B cell (primary cell): ENCODE measurements at regions not wholly inside any gene's neighbourhood (a gene's known extent, or its start where the extent isn't known, plus 50 kb on each side); places are given as distances from the start of the nearest gene placed in this dataset.

ENCODE experiments used
- ATAC-seq: fragments of 200-7000 bp; cut with Tn5 transposase; one replicate; pipeline ENCODE4 v1.10.0; 2021; ENCODE audit warnings: low read depth, mild to moderate bottlenecking, moderate number of reproducible peaks, moderate library complexity
- CTCF ChIA-PET: fragments of 350-600 bp; sonication (Branson Sonifier 250); formaldehyde crosslinking; loops from one replicate; lab custom pipeline; 2021; ENCODE audit warnings: antibody characterized with exemption, inconsistent platforms; lab: Charles Lee
- POLR2A ChIA-PET: fragments of 350-600 bp; sonication (Branson Sonifier 250); formaldehyde crosslinking; loops from one replicate; lab custom pipeline; 2021; ENCODE audit warnings: antibody characterized with exemption; lab: Charles Lee
- DNase-seq: peaks from one replicate; pipeline ENCODE4 v3.0.0; 2013
- H2AFZ ChIP-seq: 2 replicates; pipeline ENCODE4 v1.6.1; 2012; ENCODE audit warnings: mild to moderate bottlenecking, low read depth, low read length; ENCODE audit not compliant: insufficient read depth, poor library complexity, severe bottlenecking
- H3K27ac ChIP-seq, 2 donors: 1 replicate in 1 of 2; 2 replicates in 1 of 2; pipeline ENCODE4 v1.5.1; 2012 to 2013; ENCODE audit warnings: low read length in 2 of 2, mild to moderate bottlenecking in 2 of 2, moderate library complexity in 1 of 2
- H3K27me3 ChIP-seq, 4 experiments: fragments of 200-600 bp in 1 of 4; sonication (generic) in 1 of 4; replicated peaks in 1 of 4; 1 replicate in 2 of 4; 2 replicates in 2 of 4; pipeline versions ENCODE4 v1.6.1 to v1.7.0; 2013 to 2016; ENCODE audit warnings: low read length in 3 of 4, mild to moderate bottlenecking in 2 of 4, mixed read lengths in 1 of 4, moderate library complexity in 1 of 4; ENCODE audit not compliant: insufficient read depth in 4 of 4, control insufficient read depth in 3 of 4; ENCODE audit errors: control extremely low read depth in 1 of 4
- H3K36me3 ChIP-seq, 2 experiments: replicated peaks in 1 of 2; 1 replicate in 1 of 2; 2 replicates in 1 of 2; pipeline versions ENCODE4 v1.6.1 to v1.7.1; 2013; ENCODE audit warnings: low read length in 1 of 2; ENCODE audit not compliant: insufficient read depth in 2 of 2, control insufficient read depth in 1 of 2; ENCODE audit errors: control extremely low read depth in 1 of 2, extremely low read depth in 1 of 2
- H3K4me1 ChIP-seq, 2 donors: fragments of 200-600 bp in 1 of 2; sonication (generic) in 1 of 2; 1 replicate in 1 of 2; 2 replicates in 1 of 2; pipeline versions ENCODE4 v1.5.1 to v1.6.1; 2013 to 2017; ENCODE audit warnings: low read length in 2 of 2; ENCODE audit not compliant: control insufficient read depth in 2 of 2, insufficient read depth in 2 of 2
- H3K4me2 ChIP-seq: replicated peaks from 2 replicates; pipeline ENCODE3; 2012; ENCODE audit warnings: mild to moderate bottlenecking, low read depth, low read length; ENCODE audit not compliant: poor library complexity, severe bottlenecking
- H3K4me3 ChIP-seq, 5 experiments: fragments of 200-600 bp in 1 of 5; sonication (generic) in 1 of 5; 1 replicate in 3 of 5; 2 replicates in 2 of 5; pipeline versions ENCODE4 v1.5.1 to v1.7.0; 2011 to 2016; ENCODE audit warnings: low read length in 4 of 5, mild to moderate bottlenecking in 4 of 5, low read depth in 2 of 5, control low read depth in 1 of 5, moderate library complexity in 1 of 5; ENCODE audit not compliant: insufficient read depth in 1 of 5; ENCODE audit errors: control extremely low read depth in 1 of 5, extremely low read depth in 1 of 5
- H3K79me2 ChIP-seq: fragments of 200-600 bp; sonication (generic); one replicate; pipeline ENCODE4 v1.6.0; 2016; ENCODE audit warnings: low read length; ENCODE audit not compliant: control insufficient read depth, insufficient read depth
- H3K9ac ChIP-seq: fragments of 200-600 bp; sonication (generic); 2 replicates; pipeline ENCODE4 v1.6.1; 2017; ENCODE audit warnings: mild to moderate bottlenecking, low read length, moderate library complexity
- H3K9me3 ChIP-seq, 3 donors: one replicate each; pipeline versions ENCODE4 v1.6.1 to v1.7.1; 2013; ENCODE audit warnings: low read length in 2 of 3; ENCODE audit not compliant: control insufficient read depth in 2 of 3, insufficient read depth in 1 of 3; ENCODE audit errors: control extremely low read depth in 1 of 3
- H4K20me1 ChIP-seq: 2 replicates; pipeline ENCODE4 v1.6.0; 2012; ENCODE audit warnings: mild to moderate bottlenecking, low read length; ENCODE audit not compliant: insufficient read depth, control insufficient read depth, poor library complexity, severe bottlenecking
- H3K27ac Mint-ChIP-seq: one replicate; pipeline ENCODE4 v1.8.0; 2021; ENCODE audit warnings: mixed read lengths
- H3K27me3 Mint-ChIP-seq: one replicate; pipeline ENCODE4 v1.8.0; 2021; ENCODE audit warnings: mixed read lengths
- H3K4me1 Mint-ChIP-seq: one replicate; pipeline ENCODE4 v1.8.0; 2021; ENCODE audit warnings: mixed read lengths
- H3K4me3 Mint-ChIP-seq: one replicate; pipeline ENCODE4 v1.8.0; 2021; ENCODE audit warnings: mixed read lengths
- H3K9me3 Mint-ChIP-seq: one replicate; pipeline ENCODE4 v1.8.0; 2022; ENCODE audit warnings: mixed read lengths; ENCODE audit not compliant: insufficient read depth
- EZH2 ChIP-seq: IDR thresholded peaks from 2 replicates; pipeline ENCODE4 v1.6.1; 2012; ENCODE audit warnings: borderline replicate concordance, low read depth, mild to moderate bottlenecking, moderate library complexity, low read length; ENCODE audit not compliant: insufficient read depth, poor library complexity, severe bottlenecking
- WGBS: methylation state at CpG from one replicate; pipeline ENCODE4 v1.1.5; 2013; ENCODE audit warnings: missing lambda C conversion rate; ENCODE audit not compliant: insufficient coverage; 5-methylcytosine and 5-hydroxymethylcytosine counted together
- intact Hi-C: fragments of 100-400 bp; cut with micrococcal nuclease; formaldehyde crosslinking; loops from one replicate; pipeline ENCODE4 v1.10.0; 2022
- TF ChIP-seq, protein P1 (sequence below): fragments of 200-600 bp; IDR thresholded peaks from one replicate; pipeline ENCODE4 v1.8.0; 2022; ENCODE audit warnings: antibody characterized with exemption, mild to moderate bottlenecking

DNA sequence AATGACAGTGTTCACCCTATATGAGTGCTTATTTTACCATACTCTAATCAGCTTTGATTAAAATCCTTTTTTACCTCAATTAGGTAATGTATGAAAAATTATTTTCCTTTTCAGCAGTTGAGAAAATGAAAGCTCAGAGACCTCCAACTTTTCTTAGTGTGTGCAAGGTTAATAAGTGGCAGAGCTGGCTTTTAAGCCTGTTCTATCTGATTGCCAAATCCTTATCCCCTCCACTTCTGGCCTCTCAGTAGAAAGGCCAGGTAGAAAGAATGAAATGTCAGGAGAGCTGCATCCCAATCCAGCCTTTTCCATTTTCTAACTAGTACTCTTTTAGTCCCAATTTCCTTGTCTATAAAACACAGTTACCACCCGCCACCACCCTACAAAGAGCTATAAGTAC is 67.6 kb upstream of the LCLAT1 start:
- no peak overlapping the region for H3K27ac Mint-ChIP-seq
- Histone ChIP-seq H3K27me3 (no peaks in the 10 kb centered on the region), H3K36me3 (no peaks in the 10 kb centered on the region), H3K4me1 (no peaks in the 10 kb centered on the region), H3K4me2 (no peak overlapping the region), H4K20me1 (no peaks in the 10 kb centered on the region), H3K9ac (no peak overlapping the region), H3K4me3 (no peak overlapping the region), H3K9me3 (no peaks in the 10 kb centered on the region), H3K27ac (no peak overlapping the region), H3K79me2 (no peaks in the 10 kb centered on the region), H2AFZ (no peak overlapping the region)
- POLR2A ChIA-PET: no interaction called here
- intact Hi-C loops: no loop called here
- no peaks in the 10 kb centered on the region for H3K9me3 Mint-ChIP-seq
- no peaks in the 10 kb centered on the region for H3K4me1 Mint-ChIP-seq
- CTCF ChIA-PET: interaction anchor here (0.7 kb wide), 1 partner anchor 640 kb away, joined by 3 read pairs; no protein-coding TSS in a partner anchor
- no peak for DNase-seq
- WGBS: no CpG with 5 or more reads among the region's 1 CpG
- ATAC-seq: no peak
- no peak overlapping the region for H3K4me3 Mint-ChIP-seq
- TF ChIP-seq, protein P1, sequence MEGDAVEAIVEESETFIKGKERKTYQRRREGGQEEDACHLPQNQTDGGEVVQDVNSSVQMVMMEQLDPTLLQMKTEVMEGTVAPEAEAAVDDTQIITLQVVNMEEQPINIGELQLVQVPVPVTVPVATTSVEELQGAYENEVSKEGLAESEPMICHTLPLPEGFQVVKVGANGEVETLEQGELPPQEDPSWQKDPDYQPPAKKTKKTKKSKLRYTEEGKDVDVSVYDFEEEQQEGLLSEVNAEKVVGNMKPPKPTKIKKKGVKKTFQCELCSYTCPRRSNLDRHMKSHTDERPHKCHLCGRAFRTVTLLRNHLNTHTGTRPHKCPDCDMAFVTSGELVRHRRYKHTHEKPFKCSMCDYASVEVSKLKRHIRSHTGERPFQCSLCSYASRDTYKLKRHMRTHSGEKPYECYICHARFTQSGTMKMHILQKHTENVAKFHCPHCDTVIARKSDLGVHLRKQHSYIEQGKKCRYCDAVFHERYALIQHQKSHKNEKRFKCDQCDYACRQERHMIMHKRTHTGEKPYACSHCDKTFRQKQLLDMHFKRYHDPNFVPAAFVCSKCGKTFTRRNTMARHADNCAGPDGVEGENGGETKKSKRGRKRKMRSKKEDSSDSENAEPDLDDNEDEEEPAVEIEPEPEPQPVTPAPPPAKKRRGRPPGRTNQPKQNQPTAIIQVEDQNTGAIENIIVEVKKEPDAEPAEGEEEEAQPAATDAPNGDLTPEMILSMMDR: no peak
- peaks cover 13% of the 10 kb centered on the region for H3K27me3 Mint-ChIP-seq

DNA sequence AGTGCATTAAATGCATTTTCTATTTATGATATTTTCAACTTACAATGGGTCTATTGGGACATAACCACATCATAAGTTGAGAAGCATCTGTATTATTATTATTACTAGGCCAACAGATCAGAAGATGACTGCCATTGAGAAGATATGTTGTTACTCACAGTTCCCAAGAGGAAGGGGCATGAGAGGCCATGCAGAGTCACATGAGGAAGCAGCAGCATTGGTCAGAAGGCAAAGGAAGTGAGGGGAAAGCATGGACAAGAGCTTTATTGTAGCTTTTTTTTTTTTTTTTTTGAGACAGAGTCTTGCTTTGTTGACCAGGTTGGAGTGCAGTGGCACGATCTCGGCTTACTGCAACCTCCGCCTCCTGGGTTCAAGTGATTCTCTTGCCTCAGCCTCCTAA is 66.2 kb upstream of the LCLAT1 start:
- no peak for TF ChIP-seq EZH2
- TF ChIP-seq, protein P1: no peak
- Histone ChIP-seq H3K4me3 (no peak overlapping the region), H2AFZ (no peak overlapping the region), H3K27ac (no peak overlapping the region), H4K20me1 (no peaks in the 10 kb centered on the region), H3K79me2 (no peaks in the 10 kb centered on the region), H3K9me3 (no peaks in the 10 kb centered on the region), H3K27me3 (no peaks in the 10 kb centered on the region), H3K4me2 (no peak overlapping the region), H3K4me1 (no peaks in the 10 kb centered on the region), H3K9ac (no peak overlapping the region), H3K36me3 (no peaks in the 10 kb centered on the region)
- no CpG with 5 or more reads among the region's 3 CpGs for WGBS
- ChIA-PET CTCF (interaction anchor here (0.7 kb wide), 1 partner anchor 59 kb away, joined by 3 read pairs; no protein-coding TSS in a partner anchor), POLR2A (no interaction called here)
- DNase-seq: no peak
- ATAC-seq: no peak
- H3K4me1 Mint-ChIP-seq: no peaks in the 10 kb centered on the region
- H3K27me3 Mint-ChIP-seq: peaks cover 20% of the 10 kb centered on the region
- no peak overlapping the region for H3K27ac Mint-ChIP-seq
- no peaks in the 10 kb centered on the region for H3K9me3 Mint-ChIP-seq
- intact Hi-C loops: no loop called here
- no peak overlapping the region for H3K4me3 Mint-ChIP-seq
